K562 (cell line): ENCODE measurements at regions not wholly inside any gene's neighbourhood (a gene's known extent, or its start where the extent isn't known, plus 50 kb on each side); places are given as distances from the start of the nearest gene placed in this dataset.

ENCODE experiments used
- ATAC-seq: fragments of 200-7000 bp; cut with Tn5 transposase; 3 replicates; pipeline ENCODE4 v1.9.1; 2020; ENCODE audit warnings: moderate library complexity
- BruUV-seq: library from RNA; stranded (reverse); fragments of 400-500 nt; replicated peaks from 2 replicates; lab custom pipeline; 2021; lab: Mats Ljungman, UMichigan
- CTCF ChIA-PET: fragments of 300-600 bp; formaldehyde crosslinking; extraction: SDS; loops from one replicate; lab custom pipeline; 2021; ENCODE audit warnings: low intra/inter-chr PET ratio; lab: Yijun Ruan, JAX
- POLR2A ChIA-PET: fragments of 300-600, 350-650 bp; sonication (Branson Sonifier 250); formaldehyde crosslinking; extraction: SDS; loops from one replicate; lab custom pipeline; 2021; ENCODE audit warnings: antibody characterized with exemption, inconsistent platforms; lab: Yijun Ruan, JAX
- DNase-seq, 4 experiments: peaks; one replicate each; pipeline versions ENCODE4 v3.0.0 to v3.0.0-alpha.2; 2011 to 2018; ENCODE audit warnings: low spot score in 3 of 4, mixed read lengths in 3 of 4; ENCODE audit errors: extremely low read depth in 1 of 4
- FAIRE-seq: peaks from 2 replicates; lab custom pipeline; 2011; peaks lifted over from hg19 to GRCh38; lab: Jason Lieb, UNC
- H2AFZ ChIP-seq: 2 replicates; pipeline ENCODE4 v1.6.0; 2011; ENCODE audit warnings: low read depth, low read length, control low read depth, inconsistent platforms
- H3K27ac ChIP-seq: fragments of 200-600 bp; 3 replicates; pipeline ENCODE4 v1.8.0; 2011; ENCODE audit warnings: low read depth, mild to moderate bottlenecking, control low read depth, inconsistent platforms, low read length, moderate library complexity, mixed read lengths; ENCODE audit errors: extremely low read depth
- H3K27me3 ChIP-seq, 2 experiments: fragments of 300-600 bp in 1 of 2; 2 replicates in 1 of 2; 3 replicates in 1 of 2; pipeline versions ENCODE4 v1.6.0 to v1.8.0; 2011; ENCODE audit warnings: inconsistent platforms in 2 of 2, low read length in 2 of 2, mild to moderate bottlenecking in 1 of 2, mixed read lengths in 1 of 2, moderate library complexity in 1 of 2; ENCODE audit not compliant: control insufficient read depth in 2 of 2, insufficient read depth in 2 of 2
- H3K36me3 ChIP-seq: fragments of 300-600 bp; 3 replicates; pipeline ENCODE4 v1.8.0; 2011; ENCODE audit warnings: mild to moderate bottlenecking, low read length, inconsistent platforms; ENCODE audit not compliant: control insufficient read depth, insufficient read depth
- H3K4me1 ChIP-seq, 2 experiments: fragments of 200-600 bp in 1 of 2; replicated peaks in 1 of 2; 2 replicates in 1 of 2; 3 replicates in 1 of 2; pipeline versions ENCODE4 v1.5.1 to v1.8.0; 2011; ENCODE audit warnings: inconsistent platforms in 2 of 2, low read length in 2 of 2, mild to moderate bottlenecking in 1 of 2, mixed read lengths in 1 of 2, moderate library complexity in 1 of 2; ENCODE audit not compliant: control insufficient read depth in 2 of 2, insufficient read depth in 2 of 2
- H3K4me2 ChIP-seq: 2 replicates; pipeline ENCODE4 v1.6.1; 2011; ENCODE audit warnings: low read length, control low read depth, inconsistent platforms, mixed read lengths; ENCODE audit not compliant: insufficient read depth
- H3K4me3 ChIP-seq: fragments of 200-600 bp; sonication (generic), shearing (Covaris generic); 2 replicates; pipeline ENCODE4 v1.5.1; 2016; ENCODE audit warnings: control low read depth, inconsistent platforms
- H3K79me2 ChIP-seq: fragments of 200-600 bp; 3 replicates; pipeline ENCODE4 v1.8.0; 2011; ENCODE audit warnings: low read length, inconsistent platforms; ENCODE audit not compliant: control insufficient read depth, insufficient read depth
- H3K9ac ChIP-seq, 2 experiments: 2 replicates each; pipeline versions ENCODE4 v1.6.0 to v1.6.1; 2011; ENCODE audit warnings: low read depth in 2 of 2, low read length in 2 of 2, control low read depth in 1 of 2, inconsistent platforms in 1 of 2, mild to moderate bottlenecking in 1 of 2, mixed read lengths in 1 of 2; ENCODE audit not compliant: insufficient read depth in 1 of 2
- H3K9me1 ChIP-seq: one replicate; pipeline ENCODE4 v1.6.0; 2011; ENCODE audit warnings: inconsistent platforms, mild to moderate bottlenecking, low read length, moderate library complexity; ENCODE audit not compliant: control insufficient read depth, insufficient read depth
- H3K9me3 ChIP-seq: replicated peaks from 2 replicates; pipeline ENCODE4 v1.5.1; 2011; ENCODE audit warnings: low read depth, low read length, inconsistent platforms; ENCODE audit not compliant: control insufficient read depth, insufficient read depth
- H4K20me1 ChIP-seq: replicated peaks from 2 replicates; pipeline ENCODE4 v1.6.1; 2011; ENCODE audit warnings: low read length, inconsistent platforms, mixed read lengths; ENCODE audit not compliant: control insufficient read depth, insufficient read depth
- BMI1 ChIP-seq: fragments of 150-350 bp; IDR thresholded peaks from 2 replicates; pipeline ENCODE4 v1.6.1; 2014; ENCODE audit warnings: low read length
- CREB3L1 ChIP-seq: fragments of 450-650 bp; IDR thresholded peaks from 2 replicates; pipeline ENCODE4 v1.6.1; 2014; ENCODE audit warnings: low read depth, mild to moderate bottlenecking, moderate library complexity, borderline replicate concordance
- DLX4 ChIP-seq: fragments of 250-450 bp; sonication (Bioruptor Pico); IDR thresholded peaks from 2 replicates; pipeline ENCODE4 v1.6.1; 2021; ENCODE audit warnings: mild to moderate bottlenecking
- E2F5 ChIP-seq: sonication (generic); formaldehyde crosslinking; IDR thresholded peaks from 2 replicates; pipeline ENCODE4 v1.8.0; 2022; ENCODE audit warnings: mild to moderate bottlenecking, missing genetic modification reagents
- KDM5B ChIP-seq: fragments of 200-600 bp; sonication (generic); IDR thresholded peaks from 2 replicates; pipeline ENCODE4 v1.6.1; 2012; ENCODE audit warnings: low read depth, mild to moderate bottlenecking, moderate library complexity, low read length, control low read depth, inconsistent platforms; ENCODE audit not compliant: insufficient replicate concordance
- MECOM ChIP-seq: fragments of 250-450 bp; sonication (Bioruptor Pico); IDR thresholded peaks from 2 replicates; pipeline ENCODE4 v1.8.0; 2022; ENCODE audit warnings: inconsistent platforms
- MTA3 ChIP-seq: fragments of 450-650 bp; formaldehyde crosslinking; IDR thresholded peaks from 2 replicates; pipeline ENCODE4 v1.6.1; 2017; ENCODE audit warnings: mild to moderate bottlenecking, borderline replicate concordance
- POLR2A ChIP-seq: fragments of 450-650 bp; conservative IDR thresholded peaks from 2 replicates; pipeline ENCODE4 v1.6.1; 2016
- PRDM10 ChIP-seq: fragments of 450-650 bp; IDR thresholded peaks from 2 replicates; pipeline ENCODE4 v1.6.1; 2018; ENCODE audit not compliant: partially characterized antibody
- RFX5 ChIP-seq: IDR thresholded peaks from 2 replicates; pipeline ENCODE4 v1.6.1; 2011; ENCODE audit warnings: low read depth, mild to moderate bottlenecking, improper control_type of control experiment, low read length
- SIN3B ChIP-seq: fragments of 450-650 bp; IDR thresholded peaks from 2 replicates; pipeline ENCODE4 v1.6.1; 2017; ENCODE audit warnings: low read depth, mild to moderate bottlenecking, moderate library complexity
- SMARCB1 ChIP-seq: IDR thresholded peaks from 2 replicates; pipeline ENCODE4 v1.6.1; 2011; ENCODE audit warnings: improper control_type of control experiment, low read depth; ENCODE audit not compliant: insufficient read length
- SPI1 ChIP-seq: IDR thresholded peaks from 2 replicates; pipeline ENCODE4 v1.6.1; 2011; ENCODE audit warnings: low read depth, low read length, control low read depth, borderline replicate concordance
- YBX1 ChIP-seq: fragments of 450-650 bp; IDR thresholded peaks from 2 replicates; pipeline ENCODE4 v1.7.1; 2016; ENCODE audit warnings: mild to moderate bottlenecking
- ZBTB17 ChIP-seq: fragments of 450-650 bp; formaldehyde crosslinking; IDR thresholded peaks from 2 replicates; pipeline ENCODE4 v1.4.0; 2020; ENCODE audit warnings: mild to moderate bottlenecking
- ZNF41 ChIP-seq: fragments of 250-450 bp; sonication (Bioruptor Pico); conservative IDR thresholded peaks from 2 replicates; pipeline ENCODE4 v1.4.0; 2020; ENCODE audit warnings: mild to moderate bottlenecking
- WGBS: fragments of 100-300 bp; shearing (Covaris generic); methylation state at CpG from one replicate; pipeline ENCODE4 v1.1.6; 2016; ENCODE audit warnings: low coverage, mixed read lengths; ENCODE audit not compliant: insufficient coverage; ENCODE audit errors: missing lambda C conversion rate; 5-methylcytosine and 5-hydroxymethylcytosine counted together
- in situ Hi-C: fragments of 300-500 bp; cut with MboI; formaldehyde crosslinking; loops from 4 replicates; pipeline ENCODE4 v1.15.0; 2018; ENCODE audit warnings: inconsistent platforms, mixed read lengths
- intact Hi-C: fragments of 100-400 bp; cut with micrococcal nuclease; formaldehyde crosslinking; loops from 2 replicates; pipeline ENCODE4 v1.14.2; 2022

- TF ChIP-seq SPI1 (no peak), YBX1 (no peak), POLR2A (no peak), CREB3L1 (no peak), KDM5B (no peak), ZBTB17 (CRISPR knock-in tag) (no peak)
- TF ChIP-seq, all 486 proteins: peak for 0
Measured at GRCh38 chr12:105841840-105842239, 296.9 kb downstream of the NUAK1 start (continued).

- ChIA-PET CTCF (no interaction called here), POLR2A (no interaction called here)
- Histone ChIP-seq H3K27ac (no peak overlapping the region), H3K27me3 (no peaks in the 10 kb centered on the region; a peak in 1 of 5 replicates), H4K20me1 (no peaks in the 10 kb centered on the region), H2AFZ (no peak overlapping the region), H3K36me3 (no peaks in the 10 kb centered on the region), H3K9ac (no peak overlapping the region), H3K4me2 (no peak overlapping the region), H3K9me1 (no peaks in the 10 kb centered on the region), H3K4me3 (no peak overlapping the region), H3K79me2 (no peaks in the 10 kb centered on the region), H3K9me3 (no peaks in the 10 kb centered on the region), H3K4me1 (peaks cover 0 to 16% of the 10 kb centered on the region in 2 experiments; a peak in 2 of 5 replicates)
- 31% methylated on average over 2 of the region's 2 CpGs for WGBS
- no TSS peak for BruUV-seq
- ATAC-seq = no peak
- in situ Hi-C loops = no loop called here
- FAIRE-seq = no peak
- intact Hi-C loops = no loop called here
- DNase-seq = no peak
- TF ChIP-seq SMARCB1 = no peak
- TF ChIP-seq PRDM10 = no peak
- TF ChIP-seq RFX5 = no peak
- no peak for TF ChIP-seq MTA3
- no peak for TF ChIP-seq DLX4
- no peak for TF ChIP-seq MECOM (CRISPR knock-in tag)
- TF ChIP-seq SIN3B = no peak
- TF ChIP-seq E2F5 = no peak
- no peak for TF ChIP-seq BMI1
- no peak for TF ChIP-seq ZNF41 (CRISPR knock-in tag)
Measured at GRCh38 chr12:105843561-105843960, 295.2 kb downstream of the NUAK1 start.
